GM12878 (cell line): ENCODE measurements at regions not wholly inside any gene's neighbourhood (a gene's known extent, or its start where the extent isn't known, plus 50 kb on each side); places are given as distances from the start of the nearest gene placed in this dataset.

Source experiments
- ATAC-seq: fragments of 200-7000 bp; cut with Tn5 transposase; 3 replicates; pipeline ENCODE4 v1.9.1; 2020; ENCODE audit warnings: mild to moderate bottlenecking, moderate library complexity
- BruUV-seq: library from RNA; stranded (reverse); fragments of 400-500 nt; replicated peaks from 2 replicates; lab custom pipeline; 2021; lab: Mats Ljungman, UMichigan
- CTCF ChIA-PET: fragments of 300-600 bp; sonication (Branson Sonifier 250); formaldehyde crosslinking; extraction: SDS; loops from one replicate; lab custom pipeline; 2021; ENCODE audit warnings: inconsistent platforms; lab: Yijun Ruan, JAX
- POLR2A ChIA-PET: fragments of 350-600 bp; formaldehyde crosslinking; extraction: SDS; loops from one replicate; lab custom pipeline; 2021; ENCODE audit warnings: inconsistent platforms; lab: Charles Lee
- RAD21 ChIA-PET: fragments of 300-600 bp; sonication (Branson Sonifier 250); formaldehyde crosslinking; loops from one replicate; lab custom pipeline; 2023; ENCODE audit warnings: antibody characterized with exemption; ENCODE audit not compliant: unreplicated experiment; lab: Charles Lee
- SMC1A ChIA-PET: fragments of 300-600 bp; sonication (Branson Sonifier 250); formaldehyde crosslinking; loops from one replicate; lab custom pipeline; 2023; ENCODE audit not compliant: unreplicated experiment, uncharacterized antibody; lab: Charles Lee
- DNase-seq: peaks from one replicate; pipeline ENCODE4 v3.0.0-alpha.2; 2011; ENCODE audit warnings: low read depth, low spot score
- FAIRE-seq: peaks from 3 replicates; lab custom pipeline; 2011; peaks lifted over from hg19 to GRCh38; lab: Jason Lieb, UNC
- H2AFZ ChIP-seq: 2 replicates; pipeline ENCODE4 v1.6.0; 2011; ENCODE audit warnings: low read depth, low read length, control low read depth; ENCODE audit not compliant: control insufficient read depth
- H3K27ac ChIP-seq: 2 replicates; pipeline ENCODE4 v1.5.1; 2011; ENCODE audit warnings: control low read depth; ENCODE audit not compliant: control insufficient read depth, insufficient read depth
- H3K27me3 ChIP-seq, 2 experiments: replicated peaks in 1 of 2; 2 replicates each; pipeline versions ENCODE4 v1.6.0 to v1.6.1; 2011; ENCODE audit warnings: low read length in 1 of 2; ENCODE audit not compliant: control insufficient read depth in 2 of 2, insufficient read depth in 2 of 2
- H3K36me3 ChIP-seq, 2 experiments: 2 replicates each; pipeline ENCODE4 v1.5.1; 2011; ENCODE audit warnings: low read length in 1 of 2; ENCODE audit not compliant: control insufficient read depth in 2 of 2, insufficient read depth in 2 of 2
- H3K4me1 ChIP-seq: 2 replicates; pipeline ENCODE4 v1.6.1; 2011; ENCODE audit warnings: mild to moderate bottlenecking, low read length, moderate library complexity, mixed read lengths; ENCODE audit not compliant: control insufficient read depth, insufficient read depth
- H3K4me2 ChIP-seq: 2 replicates; pipeline ENCODE4 v1.6.0; 2011; ENCODE audit warnings: control low read depth; ENCODE audit not compliant: control insufficient read depth, insufficient read depth
- H3K4me3 ChIP-seq: fragments of 200-600 bp; sonication (generic); 2 replicates; pipeline ENCODE4 v1.5.1; 2016
- H3K79me2 ChIP-seq: 2 replicates; pipeline ENCODE4 v1.6.0; 2011; ENCODE audit warnings: low read length; ENCODE audit not compliant: control insufficient read depth, insufficient read depth
- H3K9ac ChIP-seq: 2 replicates; pipeline ENCODE4 v1.8.0; 2011; ENCODE audit warnings: low read length, control low read depth, mixed read lengths; ENCODE audit not compliant: control insufficient read depth, insufficient read depth
- H3K9me3 ChIP-seq: replicated peaks from 3 replicates; pipeline ENCODE4 v1.5.1; 2011; ENCODE audit warnings: mild to moderate bottlenecking, low read length; ENCODE audit not compliant: control insufficient read depth, insufficient read depth
- H4K20me1 ChIP-seq: 2 replicates; pipeline ENCODE4 v1.6.0; 2011; ENCODE audit not compliant: control insufficient read depth, insufficient read depth
- ASH2L ChIP-seq: fragments of 300-600, 200-600 bp; sonication (generic); IDR thresholded peaks from 2 replicates; pipeline ENCODE4 v1.6.1; 2017; ENCODE audit warnings: low read depth, mild to moderate bottlenecking, borderline replicate concordance
- ATF2 ChIP-seq: IDR thresholded peaks from 2 replicates; pipeline ENCODE4 v1.6.1; 2012; ENCODE audit warnings: low read length, inconsistent platforms
- FOXK2 ChIP-seq: fragments of 450-650 bp; IDR thresholded peaks from 2 replicates; pipeline ENCODE4 v1.6.1; 2017; ENCODE audit warnings: mild to moderate bottlenecking, moderate library complexity
- FOXM1 ChIP-seq: IDR thresholded peaks from 2 replicates; pipeline ENCODE4 v1.6.1; 2012; ENCODE audit warnings: low read depth, mild to moderate bottlenecking, inconsistent platforms, low read length, moderate library complexity
- GATAD2B ChIP-seq: fragments of 450-650 bp; conservative IDR thresholded peaks from 2 replicates; pipeline ENCODE4 v1.6.1; 2017; ENCODE audit warnings: low read depth, mild to moderate bottlenecking, moderate library complexity
- HDAC2 ChIP-seq: fragments of 200-600 bp; sonication (generic); IDR thresholded peaks from 2 replicates; pipeline ENCODE4 v1.6.1; 2017
- IRF5 ChIP-seq: fragments of 450-650 bp; IDR thresholded peaks from 2 replicates; pipeline ENCODE4 v1.6.1; 2017; ENCODE audit warnings: borderline replicate concordance
- KAT2A ChIP-seq: conservative IDR thresholded peaks from 2 replicates; pipeline ENCODE4 v1.6.1; 2011; ENCODE audit warnings: low read depth, low read length; ENCODE audit not compliant: control insufficient read depth
- NFIC ChIP-seq: IDR thresholded peaks from 2 replicates; pipeline ENCODE4 v1.6.1; 2012; ENCODE audit warnings: low read depth, mild to moderate bottlenecking, inconsistent platforms, low read length, moderate library complexity
- REST ChIP-seq: IDR thresholded peaks from 2 replicates; pipeline ENCODE4 v1.6.1; 2012; ENCODE audit warnings: mild to moderate bottlenecking, low read depth, low read length
- SUZ12 ChIP-seq: fragments of 200-600 bp; sonication (generic); IDR thresholded peaks from one replicate; pipeline ENCODE4 v1.6.1; 2018; ENCODE audit warnings: antibody characterized with exemption, mild to moderate bottlenecking; ENCODE audit not compliant: unreplicated experiment
- TAF1 ChIP-seq: IDR thresholded peaks from 2 replicates; pipeline ENCODE4 v1.6.1; 2011; ENCODE audit warnings: mild to moderate bottlenecking, low read depth, low read length, borderline replicate concordance
- ZZZ3 ChIP-seq: IDR thresholded peaks from 2 replicates; pipeline ENCODE4 v1.6.1; 2011; ENCODE audit warnings: low read depth; ENCODE audit not compliant: control insufficient read depth, insufficient read length
- WGBS: methylation state at CpG from one replicate; pipeline ENCODE4 v1.1.6; 2016; ENCODE audit warnings: low lambda C conversion rate; ENCODE audit not compliant: insufficient replicate concordance, insufficient coverage; ENCODE audit errors: missing lambda C conversion rate; 5-methylcytosine and 5-hydroxymethylcytosine counted together
- in situ Hi-C: fragments of 300-500 bp; cut with MboI; formaldehyde crosslinking; loops from 9 replicates; pipeline ENCODE4 v1.14.3; 2018; ENCODE audit warnings: mixed read lengths
- intact Hi-C: fragments of 100-400 bp; cut with micrococcal nuclease; formaldehyde crosslinking; loops from one replicate; pipeline ENCODE4 v1.14.2; 2022; ENCODE audit not compliant: unreplicated experiment

GRCh38 chr9:21608200-21608599 lies 126.1 kb upstream of the IFNE start:
- CTCF ChIA-PET, result no interaction called here
- WGBS, result 45% methylated on average over 5 of the region's 5 CpGs
- no peak for ATAC-seq
- FAIRE-seq, result no peak
- H4K20me1 ChIP-seq, result no peaks in the 10 kb centered on the region
- H3K9ac ChIP-seq, result no peak overlapping the region
- H3K4me1 ChIP-seq, result no peaks in the 10 kb centered on the region
- TF ChIP-seq GATAD2B (no peak), SUZ12 (no peak), ASH2L (no peak), TAF1 (no peak), NFIC (no peak), ZZZ3 (no peak), FOXK2 (no peak)
- H3K79me2 ChIP-seq, result no peaks in the 10 kb centered on the region
- RAD21 ChIA-PET, result no interaction called here
- H3K36me3 ChIP-seq, result no peaks in the 10 kb centered on the region
- SMC1A ChIA-PET, result no interaction called here
- no TSS peak for BruUV-seq
- intact Hi-C loops (no loop called here), in situ Hi-C loops (no loop called here)
- POLR2A ChIA-PET, result no interaction called here
- no peak overlapping the region for H3K4me2 ChIP-seq
- no peaks in the 10 kb centered on the region for H3K27me3 ChIP-seq
- no peaks in the 10 kb centered on the region for H3K9me3 ChIP-seq
- no peak overlapping the region for H3K4me3 ChIP-seq
- no peak overlapping the region for H2AFZ ChIP-seq
- no peak overlapping the region for H3K27ac ChIP-seq
- DNase-seq, result no peak

GRCh38 chr9:21609506-21609905 lies 127.4 kb upstream of the IFNE start:
- SMC1A ChIA-PET, result no interaction called here
- Histone ChIP-seq H3K27me3 (no peaks in the 10 kb centered on the region), H3K27ac (no peak overlapping the region), H3K4me2 (no peak overlapping the region), H3K4me3 (no peak overlapping the region), H3K4me1 (no peaks in the 10 kb centered on the region), H2AFZ (no peak overlapping the region), H4K20me1 (no peaks in the 10 kb centered on the region), H3K36me3 (no peaks in the 10 kb centered on the region), H3K9ac (no peak overlapping the region), H3K9me3 (no peaks in the 10 kb centered on the region), H3K79me2 (no peaks in the 10 kb centered on the region)
- CTCF ChIA-PET, result interaction anchor here (0.6 kb wide), 1 partner anchor 26 kb away, joined by 3 read pairs; no protein-coding TSS in a partner anchor
- WGBS, result 8% methylated on average over 1 of the region's 1 CpG
- intact Hi-C loops (no loop called here), in situ Hi-C loops (no loop called here)
- DNase-seq (no peak), ATAC-seq (no peak), FAIRE-seq (no peak)
- POLR2A ChIA-PET, result interaction anchor here (0.7 kb wide), 1 partner anchor 13 kb away, joined by 5 read pairs; no protein-coding TSS in a partner anchor
- BruUV-seq, result no TSS peak
- RAD21 ChIA-PET, result no interaction called here
- no peak for TF ChIP-seq FOXK2
- TF ChIP-seq ATF2, result no peak
- no peak for TF ChIP-seq HDAC2
- TF ChIP-seq KAT2A, result no peak
- no peak for TF ChIP-seq FOXM1
- TF ChIP-seq REST, result no peak
- no peak for TF ChIP-seq IRF5
